SK-N-SH (cell line): ENCODE measurements at regions not wholly inside any gene's neighbourhood (a gene's known extent, or its start where the extent isn't known, plus 50 kb on each side); places are given as distances from the start of the nearest gene placed in this dataset.

Source experiments
- CTCF ChIA-PET: fragments of 300-600, 350-600 bp; formaldehyde crosslinking; extraction: SDS; loops from one replicate; lab custom pipeline; 2021; lab: Yijun Ruan, JAX
- POLR2A ChIA-PET: fragments of 350-600 bp; sonication (Branson Sonifier 250); formaldehyde crosslinking; extraction: SDS; loops from one replicate; lab custom pipeline; 2020; ENCODE audit warnings: antibody characterized with exemption, inconsistent platforms; lab: Yijun Ruan, JAX
- DNase-seq: peaks from one replicate; pipeline ENCODE4 v3.0.0; 2012
- H2AFZ ChIP-seq: fragments of 200-600 bp; sonication (generic); 2 replicates; pipeline ENCODE4 v1.8.1; 2016; ENCODE audit warnings: antibody characterized with exemption, mild to moderate bottlenecking, low read depth
- H3F3A ChIP-seq: fragments of 200-600 bp; sonication (generic); replicated peaks from 2 replicates; pipeline ENCODE3; 2016; ENCODE audit warnings: antibody characterized with exemption, mild to moderate bottlenecking; ENCODE audit not compliant: insufficient read depth
- H3K27ac ChIP-seq, 2 experiments: fragments of 200-500 bp in 1 of 2; fragments of 200-600 bp in 1 of 2; sonication (Bioruptor generic) in 1 of 2; sonication (generic), shearing (Covaris generic) in 1 of 2; 2 replicates each; pipeline versions ENCODE4 v1.5.1 to v1.6.1; 2014 to 2016; ENCODE audit warnings: low read depth in 2 of 2, inconsistent platforms in 1 of 2, low read length in 1 of 2, mild to moderate bottlenecking in 1 of 2, mixed read lengths in 1 of 2
- H3K27me3 ChIP-seq: fragments of 200-600 bp; sonication (generic), shearing (Covaris generic); 2 replicates; pipeline ENCODE4 v1.6.1; 2016; ENCODE audit warnings: mixed run types; ENCODE audit not compliant: insufficient read depth
- H3K36me3 ChIP-seq, 2 experiments: fragments of 200-500 bp in 1 of 2; fragments of 200-600 bp in 1 of 2; sonication (Bioruptor generic) in 1 of 2; sonication (generic) in 1 of 2; replicated peaks in 1 of 2; 2 replicates each; pipeline versions ENCODE3 to v1.5.1; 2014 to 2016; ENCODE audit warnings: low read length in 1 of 2, mild to moderate bottlenecking in 1 of 2; ENCODE audit not compliant: insufficient read depth in 2 of 2, control insufficient read depth in 1 of 2
- H3K4me1 ChIP-seq, 2 experiments: fragments of 200-500 bp in 1 of 2; fragments of 200-600 bp in 1 of 2; sonication (Bioruptor generic) in 1 of 2; sonication (generic), shearing (Covaris generic) in 1 of 2; 2 replicates each; pipeline versions ENCODE4 v1.5.1 to v1.6.1; 2014 to 2016; ENCODE audit warnings: low read depth in 1 of 2, low read length in 1 of 2, mixed run types in 1 of 2; ENCODE audit not compliant: insufficient read depth in 2 of 2, control insufficient read depth in 1 of 2
- H3K4me2 ChIP-seq: fragments of 200-600 bp; sonication (generic), shearing (Covaris generic); 2 replicates; pipeline ENCODE4 v1.6.1; 2017; ENCODE audit warnings: mixed run types
- H3K4me3 ChIP-seq, 2 experiments: fragments of 200-500 bp in 1 of 2; fragments of 200-600 bp in 1 of 2; sonication (Bioruptor generic) in 1 of 2; sonication (generic), shearing (Covaris generic) in 1 of 2; 2 replicates each; pipeline versions ENCODE4 v1.5.1 to v1.8.1; 2014 to 2016; ENCODE audit warnings: low read depth in 2 of 2, inconsistent platforms in 1 of 2, low read length in 1 of 2, mild to moderate bottlenecking in 1 of 2, mixed read lengths in 1 of 2, moderate library complexity in 1 of 2
- H3K79me2 ChIP-seq: fragments of 200-600 bp; sonication (generic); 2 replicates; pipeline ENCODE4 v1.8.1; 2017; ENCODE audit warnings: mild to moderate bottlenecking; ENCODE audit not compliant: insufficient read depth
- H3K9ac ChIP-seq: fragments of 200-600 bp; sonication (generic); 2 replicates; pipeline ENCODE4 v1.6.1; 2017; ENCODE audit warnings: mixed run types
- H3K9me2 ChIP-seq: fragments of 200-600 bp; sonication (generic); 2 replicates; pipeline ENCODE4 v1.6.1; 2017; ENCODE audit warnings: mixed run types
- H3K9me3 ChIP-seq: fragments of 200-600 bp; sonication (generic); 2 replicates; pipeline ENCODE4 v1.6.1; 2017; ENCODE audit warnings: mixed run types, mild to moderate bottlenecking, moderate library complexity
- H4K20me1 ChIP-seq: fragments of 200-600 bp; sonication (generic); 2 replicates; pipeline ENCODE4 v1.6.1; 2017; ENCODE audit warnings: mild to moderate bottlenecking, mixed run types; ENCODE audit not compliant: insufficient read depth
- CTCF ChIP-seq: fragments of 200-600 bp; sonication (generic); IDR thresholded peaks from 2 replicates; pipeline ENCODE4 v1.6.1; 2017; ENCODE audit warnings: antibody characterized with exemption, mild to moderate bottlenecking, moderate library complexity
- ELF1 ChIP-seq: IDR thresholded peaks from 2 replicates; pipeline ENCODE4 v1.4.0; 2012
- FOXJ3 ChIP-seq: sonication (generic); formaldehyde crosslinking; IDR thresholded peaks from 2 replicates; pipeline ENCODE4 v1.5.1; 2020; ENCODE audit warnings: mild to moderate bottlenecking, missing genetic modification reagents
- GABPA ChIP-seq: IDR thresholded peaks from 2 replicates; pipeline ENCODE4 v1.4.0; 2012; ENCODE audit warnings: low read depth, mild to moderate bottlenecking
- IRF3 ChIP-seq: fragments of 150-350 bp; IDR thresholded peaks from 2 replicates; pipeline ENCODE4 v1.6.1; 2016; ENCODE audit warnings: mild to moderate bottlenecking, low read depth, low read length
- JUND ChIP-seq: IDR thresholded peaks from 2 replicates; pipeline ENCODE4 v1.4.0; 2012
- MAX ChIP-seq: IDR thresholded peaks from 2 replicates; pipeline ENCODE4 v1.4.0; 2012; ENCODE audit warnings: low read depth
- RCOR1 ChIP-seq: fragments of 150-350 bp; IDR thresholded peaks from 2 replicates; pipeline ENCODE4 v1.6.1; 2017; ENCODE audit warnings: antibody characterized with exemption, low read length
- SMC3 ChIP-seq: IDR thresholded peaks from 2 replicates; pipeline ENCODE4 v1.6.1; 2012; ENCODE audit warnings: low read depth, low read length, improper control_type of control experiment
- TAF1 ChIP-seq: IDR thresholded peaks from 2 replicates; pipeline ENCODE4 v1.6.1; 2012; ENCODE audit warnings: low read depth, mild to moderate bottlenecking, low read length, moderate library complexity, borderline replicate concordance
- TEAD4 ChIP-seq: IDR thresholded peaks from 2 replicates; pipeline ENCODE4 v1.4.0; 2012; ENCODE audit warnings: mild to moderate bottlenecking, borderline replicate concordance; ENCODE audit not compliant: insufficient read depth
- USF1 ChIP-seq: IDR thresholded peaks from 2 replicates; pipeline ENCODE4 v1.4.0; 2012; ENCODE audit warnings: low read depth, borderline replicate concordance
- WGBS: methylation state at CpG from one replicate; pipeline ENCODE4 v1.1.6; 2017; ENCODE audit warnings: low lambda C conversion rate; 5-methylcytosine and 5-hydroxymethylcytosine counted together

DNA sequence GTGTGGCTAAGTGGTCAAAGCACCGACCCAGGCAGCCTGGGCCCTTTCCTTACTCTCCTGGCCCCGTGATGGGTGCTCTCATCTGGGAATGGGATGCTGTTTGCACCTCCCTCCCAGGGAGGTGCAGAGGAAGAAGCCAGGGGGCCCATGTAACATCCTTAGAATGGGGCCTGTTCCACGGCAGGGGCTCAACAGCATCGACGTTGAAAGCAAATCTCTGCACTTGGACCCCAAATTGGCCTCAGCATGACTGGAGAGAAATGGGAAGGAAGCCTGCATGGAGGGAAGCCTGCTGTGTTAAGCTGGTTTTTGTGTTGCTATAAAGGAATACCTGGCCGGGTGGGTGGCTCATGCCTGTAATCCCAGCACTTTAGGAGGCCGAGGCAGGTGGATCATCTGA lies 1288.4 kb downstream of the TBC1D22A start:
- Histone ChIP-seq H3K9me2 (no peaks in the 10 kb centered on the region), H3K9ac (no peak overlapping the region), H2AFZ (no peak overlapping the region), H4K20me1 (no peaks in the 10 kb centered on the region), H3K27ac (no peak overlapping the region), H3K36me3 (no peaks in the 10 kb centered on the region), H3K4me2 (no peak overlapping the region), H3K27me3 (no peaks in the 10 kb centered on the region; the same call in 1 of the 2 replicates), H3K4me3 (no peak overlapping the region), H3K9me3 (no peaks in the 10 kb centered on the region), H3F3A (no peaks in the 10 kb centered on the region), H3K4me1 (no peaks in the 10 kb centered on the region), H3K79me2 (no peaks in the 10 kb centered on the region)
- ChIA-PET POLR2A (no interaction called here), CTCF (interaction anchor here (0.6 kb wide), 1 partner anchor 1534 kb away, joined by 4 read pairs; no protein-coding TSS in a partner anchor)
- no peak for DNase-seq
- WGBS, result 2% methylated on average over 6 of the region's 7 CpGs
- TF ChIP-seq RCOR1, result no peak
- TF ChIP-seq USF1, result no peak
- no peak for TF ChIP-seq FOXJ3 (CRISPR knock-in tag)
- no peak for TF ChIP-seq TAF1
- no peak for TF ChIP-seq SMC3
- TF ChIP-seq GABPA, result no peak
- TF ChIP-seq MAX, result no peak
- TF ChIP-seq CTCF, result no peak
- no peak for TF ChIP-seq TEAD4
- no peak for TF ChIP-seq ELF1

GRCh38 chr22:48049116-48049515 lies 1286.7 kb downstream of the TBC1D22A start:
- DNase-seq, result no peak

More at GRCh38 chr22:48049116-48049515, 1286.7 kb downstream of the TBC1D22A start:
- Histone ChIP-seq H3K9me3 (no peaks in the 10 kb centered on the region), H3K36me3 (no peaks in the 10 kb centered on the region), H3K9me2 (no peaks in the 10 kb centered on the region), H4K20me1 (no peaks in the 10 kb centered on the region), H3K27me3 (no peaks in the 10 kb centered on the region; the same call in 1 of the 2 replicates), H3K4me1 (no peaks in the 10 kb centered on the region), H3K27ac (no peak overlapping the region), H3K4me2 (no peak overlapping the region), H3K79me2 (no peaks in the 10 kb centered on the region), H2AFZ (no peak overlapping the region), H3K4me3 (no peak overlapping the region), H3K9ac (no peak overlapping the region), H3F3A (no peaks in the 10 kb centered on the region)
- 10% methylated on average over 8 of the region's 10 CpGs for WGBS
- CTCF ChIA-PET, result no interaction called here
- TF ChIP-seq IRF3 (no peak), SMC3 (no peak), JUND (no peak)
- POLR2A ChIA-PET, result no interaction called here
